ENCODE measurements at regions not wholly inside any gene's neighbourhood (a gene's known extent, or its start where the extent isn't known, plus 50 kb on each side); places are given as distances from the start of the nearest gene placed in this dataset.

DNA sequence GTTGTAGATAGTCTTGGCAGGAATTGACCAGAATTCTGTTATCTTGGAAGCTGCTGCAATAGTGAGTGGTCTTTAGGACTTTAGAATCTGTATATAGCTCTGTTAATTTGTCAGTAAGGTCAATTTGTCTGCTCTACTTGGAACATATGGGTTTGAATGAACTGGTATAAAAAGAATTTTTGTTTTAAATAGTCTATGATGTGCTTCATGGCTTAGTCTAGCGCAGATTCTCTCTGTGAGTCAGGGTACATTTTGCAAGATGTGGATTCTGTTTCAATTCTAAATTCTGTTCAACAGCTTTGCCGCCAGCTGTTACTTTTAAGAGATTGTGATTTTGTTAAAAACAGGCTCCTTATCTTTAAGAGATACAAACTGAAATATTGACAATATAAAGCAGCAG, 135.9 kb upstream of the AGBL1 start:
- Histone ChIP-seq H3K4me1 (ENCODE audit: low read depth) (no peaks in the 10 kb centered on the region), H3K9me3 (no peaks in the 10 kb centered on the region), H3K36me3 (ENCODE audit: low read depth) (no peaks in the 10 kb centered on the region), H3K4me3 (no peak overlapping the region)
- intact Hi-C loops (cut with DNase I, micrococcal nuclease), result no loop called here
- no peak for TF ChIP-seq CTCF (IDR thresholded peaks at IDR 0.05)
- ATAC-seq (no peak), DNase-seq (no peak)

GRCh38 chr15:85947021-85947420, 132.7 kb upstream of the AGBL1 start:
- intact Hi-C loops (cut with DNase I, micrococcal nuclease), result no loop called here
- TF ChIP-seq CTCF (IDR thresholded peaks at IDR 0.05), result no peak
- no peaks in the 10 kb centered on the region for H3K9me3 ChIP-seq
- no peak overlapping the region for H3K4me3 ChIP-seq
- DNase-seq, result no peak
- H3K4me1 ChIP-seq (ENCODE audit: low read depth), result no peaks in the 10 kb centered on the region
- H3K36me3 ChIP-seq (ENCODE audit: low read depth), result no peaks in the 10 kb centered on the region
- no peak for ATAC-seq

DNA sequence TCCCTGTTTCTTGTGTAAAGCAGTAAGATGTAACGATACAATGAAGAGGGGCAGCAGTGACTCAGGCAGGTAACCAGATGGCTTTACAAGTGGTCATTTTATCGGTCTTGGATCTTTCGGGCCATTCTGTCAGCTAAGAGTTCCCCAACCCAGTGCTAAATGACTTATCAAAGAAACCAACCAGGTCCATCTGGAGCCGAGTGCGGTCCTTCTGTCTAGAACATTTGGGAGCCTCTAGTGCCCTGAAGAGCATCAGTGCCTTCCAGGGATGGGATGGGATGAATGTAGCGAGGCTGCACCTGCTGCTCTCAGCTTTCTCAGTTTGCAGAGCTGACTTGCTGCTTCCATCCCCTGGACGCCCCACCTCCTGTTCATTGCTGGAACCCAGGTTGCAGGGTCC, 131.7 kb upstream of the AGBL1 start:
- Histone ChIP-seq H3K4me1 (ENCODE audit: low read depth) (no peaks in the 10 kb centered on the region), H3K9me3 (no peaks in the 10 kb centered on the region), H3K4me3 (no peak overlapping the region), H3K36me3 (ENCODE audit: low read depth) (no peaks in the 10 kb centered on the region)
- DNase-seq (no peak), ATAC-seq (no peak)
- intact Hi-C loops (cut with DNase I, micrococcal nuclease), result no loop called here
- no peak for TF ChIP-seq CTCF (IDR thresholded peaks at IDR 0.05)

- TF ChIP-seq CTCF (IDR thresholded peaks at IDR 0.05), result no peak
- no peaks in the 10 kb centered on the region for H3K36me3 ChIP-seq (ENCODE audit: low read depth)
Measured at GRCh38 chr15:85950101-85950500, 129.6 kb upstream of the AGBL1 start.

DNA sequence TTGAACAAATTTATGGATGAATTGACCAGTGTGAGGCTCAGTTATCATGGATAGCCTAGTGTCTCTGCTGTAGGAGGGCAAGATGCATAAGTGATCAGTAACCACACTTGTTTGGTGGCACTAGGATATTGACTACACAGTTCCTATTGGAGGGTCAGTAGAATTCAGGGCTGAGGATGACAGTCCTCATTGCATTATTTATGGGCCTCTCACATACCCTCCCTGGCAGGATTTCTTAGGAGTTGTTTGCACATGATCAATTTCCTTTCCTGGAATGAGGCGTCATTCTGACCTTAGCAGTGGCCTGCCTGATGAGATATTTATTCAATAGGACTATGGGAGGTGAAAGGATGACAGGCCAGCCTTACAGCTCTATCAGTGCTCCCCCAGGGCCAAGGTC, 125.1 kb upstream of the AGBL1 start:
- TF ChIP-seq CTCF (IDR thresholded peaks at IDR 0.05), result no peak
- H3K36me3 ChIP-seq (ENCODE audit: low read depth), result no peaks in the 10 kb centered on the region
- intact Hi-C loops (cut with DNase I, micrococcal nuclease), result no loop called here
- DNase-seq (no peak), ATAC-seq (no peak)
- no peaks in the 10 kb centered on the region for H3K4me1 ChIP-seq (ENCODE audit: low read depth)
- H3K9me3 ChIP-seq, result no peaks in the 10 kb centered on the region
- H3K4me3 ChIP-seq, result no peak overlapping the region

More at GRCh38 chr15:85950101-85950500, 129.6 kb upstream of the AGBL1 start:
- no peak for DNase-seq
- intact Hi-C loops (cut with DNase I, micrococcal nuclease), result no loop called here
- Histone ChIP-seq H3K9me3 (no peaks in the 10 kb centered on the region), H3K4me3 (no peak overlapping the region), H3K4me1 (ENCODE audit: low read depth) (no peaks in the 10 kb centered on the region)
- no peak for ATAC-seq

Measured in mucosa of descending colon (tissue), 3 donors.